ENCODE measurements at regions not wholly inside any gene's neighbourhood (a gene's known extent, or its start where the extent isn't known, plus 50 kb on each side); places are given as distances from the start of the nearest gene placed in this dataset.
"Not testable (repeated sequence)": the region's sequence is repeated elsewhere in the genome, so short reads cannot be mapped to it uniquely, and the experiment has no call there.

DNA sequence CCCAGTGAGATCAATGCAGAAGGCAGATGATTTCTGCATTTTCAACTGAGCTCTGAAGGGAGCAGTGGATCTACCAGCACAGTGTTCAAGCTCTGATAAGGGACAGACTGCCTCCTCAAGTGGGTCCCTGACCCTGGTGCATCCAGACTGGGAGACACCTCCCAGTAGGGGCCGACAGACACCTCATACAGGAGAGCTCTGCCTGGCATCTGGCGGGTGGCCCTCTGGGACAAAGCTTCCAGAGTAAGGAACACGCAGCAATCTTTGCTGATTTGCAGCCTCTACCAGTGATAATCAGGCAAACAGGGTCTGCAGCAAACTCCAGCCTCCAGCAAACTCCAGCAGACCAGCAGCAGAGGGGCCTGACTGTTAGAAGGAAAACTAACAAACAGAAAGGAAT is 152.9 kb upstream of the CCDC196 start:
- TF ChIP-seq, protein P1, sequence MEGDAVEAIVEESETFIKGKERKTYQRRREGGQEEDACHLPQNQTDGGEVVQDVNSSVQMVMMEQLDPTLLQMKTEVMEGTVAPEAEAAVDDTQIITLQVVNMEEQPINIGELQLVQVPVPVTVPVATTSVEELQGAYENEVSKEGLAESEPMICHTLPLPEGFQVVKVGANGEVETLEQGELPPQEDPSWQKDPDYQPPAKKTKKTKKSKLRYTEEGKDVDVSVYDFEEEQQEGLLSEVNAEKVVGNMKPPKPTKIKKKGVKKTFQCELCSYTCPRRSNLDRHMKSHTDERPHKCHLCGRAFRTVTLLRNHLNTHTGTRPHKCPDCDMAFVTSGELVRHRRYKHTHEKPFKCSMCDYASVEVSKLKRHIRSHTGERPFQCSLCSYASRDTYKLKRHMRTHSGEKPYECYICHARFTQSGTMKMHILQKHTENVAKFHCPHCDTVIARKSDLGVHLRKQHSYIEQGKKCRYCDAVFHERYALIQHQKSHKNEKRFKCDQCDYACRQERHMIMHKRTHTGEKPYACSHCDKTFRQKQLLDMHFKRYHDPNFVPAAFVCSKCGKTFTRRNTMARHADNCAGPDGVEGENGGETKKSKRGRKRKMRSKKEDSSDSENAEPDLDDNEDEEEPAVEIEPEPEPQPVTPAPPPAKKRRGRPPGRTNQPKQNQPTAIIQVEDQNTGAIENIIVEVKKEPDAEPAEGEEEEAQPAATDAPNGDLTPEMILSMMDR (conservative IDR thresholded peaks at IDR 0.05), result not testable (repeated sequence)
- TF ChIP-seq ZFX (IDR thresholded peaks at IDR 0.05), result not testable (repeated sequence)
